Ovary (tissue), 7 donors: ENCODE measurements at regions not wholly inside any gene's neighbourhood (a gene's known extent, or its start where the extent isn't known, plus 50 kb on each side); places are given as distances from the start of the nearest gene placed in this dataset.

Source experiments
- DNase-seq, 5 donors: peaks; one replicate each; pipeline ENCODE4 v3.0.0-alpha.2; 2019 to 2020
- H3K27ac ChIP-seq, 2 donors: fragments of 200-600 bp; one replicate each; pipeline versions ENCODE4 v1.5.1 to v1.8.0; 2019 to 2022
- H3K27me3 ChIP-seq: fragments of 200-600 bp; one replicate; pipeline ENCODE4 v1.8.0; 2022
- H3K36me3 ChIP-seq: fragments of 200-600 bp; sonication (generic); one replicate; pipeline ENCODE4 v1.5.1; 2019
- H3K4me1 ChIP-seq: one replicate; pipeline ENCODE4 v1.8.1; 2013; ENCODE audit warnings: mild to moderate bottlenecking, moderate library complexity; ENCODE audit not compliant: insufficient read depth
- H3K4me3 ChIP-seq: fragments of 200-600 bp; sonication (generic); one replicate; pipeline ENCODE4 v1.5.1; 2017
- H3K9me3 ChIP-seq, 2 donors: fragments of 200-600 bp in 1 of 2; sonication (generic) in 1 of 2; one replicate each; pipeline versions ENCODE4 v1.5.1 to v1.8.1; 2013 to 2019; ENCODE audit warnings: mild to moderate bottlenecking in 1 of 2, moderate library complexity in 1 of 2
- EP300 ChIP-seq: sonication (generic); formaldehyde crosslinking; IDR thresholded peaks from one replicate; pipeline ENCODE4 v1.6.1; 2017; ENCODE audit warnings: antibody characterized with exemption
- POLR2A ChIP-seq: fragments of 450-650 bp; IDR thresholded peaks from one replicate; pipeline ENCODE4 v1.6.1; 2017; ENCODE audit warnings: antibody characterized with exemption, mild to moderate bottlenecking, moderate library complexity
- WGBS, 3 donors: extraction: QIAGEN DNeasy Blood & Tissue Kit in 1 of 3; methylation state at CpG; one replicate each; pipeline versions ENCODE4 v1.1.5 to v1.1.7; 2013 to 2017; 5-methylcytosine and 5-hydroxymethylcytosine counted together
- intact Hi-C, 4 donors: fragments of 100-400 bp; cut with DNase I; formaldehyde crosslinking; loops; one replicate each; pipeline versions ENCODE4 v1.11.0 to v1.15.1; 2022 to 2023
- TF ChIP-seq, protein P1 (sequence below), 3 donors: fragments of 450-650 bp in 2 of 3; fragments of 200-600 bp in 1 of 3; IDR thresholded peaks; one replicate each; pipeline versions ENCODE4 v1.5.1 to v1.8.0; 2016 to 2022; ENCODE audit warnings: antibody characterized with exemption in 3 of 3, mild to moderate bottlenecking in 1 of 3
- donor health status: DM: no; HTN: no; CAD: no; lungs with moderate emphysema.
- donor health status: DM: no; HTN: no; CAD: no.
- donor health status: Bipolar disorder and iron deficiency.
- donor health status: DM: no; HTN: no; CAD: no.
- donor health status: DM: yes; HTN: yes; CAD: no.

DNA sequence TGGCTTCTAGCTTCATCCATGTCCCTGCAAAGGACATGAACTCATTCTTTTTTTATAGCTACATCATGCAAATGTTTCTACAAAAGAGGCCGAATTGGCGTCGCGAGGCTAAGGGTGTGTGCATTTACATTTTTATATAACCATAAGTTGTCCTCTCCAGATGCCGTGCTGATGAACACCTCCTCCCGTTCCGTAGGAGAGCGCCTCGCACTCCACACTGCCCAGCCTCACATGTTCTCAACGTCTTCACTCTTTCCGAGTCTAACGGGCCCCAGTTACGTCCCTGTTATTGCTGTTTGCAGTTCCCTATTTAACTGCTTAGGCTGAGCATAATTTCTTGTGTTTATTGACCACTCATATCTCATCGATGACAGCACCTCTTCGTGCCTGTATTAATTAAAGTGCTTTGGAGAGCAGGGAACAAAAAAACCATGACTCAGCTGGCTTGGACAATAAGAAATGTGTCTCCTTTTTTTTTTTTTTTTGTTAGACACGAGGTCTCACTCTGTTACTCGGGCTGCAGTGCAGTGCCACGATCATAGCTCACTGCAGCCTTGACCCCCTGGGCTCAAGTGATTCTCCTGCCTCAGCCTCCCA lies 113.5 kb upstream of the SDK1 start:
- H3K36me3 ChIP-seq, result no peaks in the 10 kb centered on the region
- intact Hi-C loops, result no loop called here
- H3K27me3 ChIP-seq, result no peaks in the 10 kb centered on the region
- H3K9me3 ChIP-seq, result no peaks in the 10 kb centered on the region
- no peak overlapping the region for H3K27ac ChIP-seq
- DNase-seq, result no peak
- 84 to 86% (median 85%) methylated on average over 18 of the region's 18 CpGs for WGBS, 3 donors
- no peak for TF ChIP-seq POLR2A
- TF ChIP-seq, protein P1, sequence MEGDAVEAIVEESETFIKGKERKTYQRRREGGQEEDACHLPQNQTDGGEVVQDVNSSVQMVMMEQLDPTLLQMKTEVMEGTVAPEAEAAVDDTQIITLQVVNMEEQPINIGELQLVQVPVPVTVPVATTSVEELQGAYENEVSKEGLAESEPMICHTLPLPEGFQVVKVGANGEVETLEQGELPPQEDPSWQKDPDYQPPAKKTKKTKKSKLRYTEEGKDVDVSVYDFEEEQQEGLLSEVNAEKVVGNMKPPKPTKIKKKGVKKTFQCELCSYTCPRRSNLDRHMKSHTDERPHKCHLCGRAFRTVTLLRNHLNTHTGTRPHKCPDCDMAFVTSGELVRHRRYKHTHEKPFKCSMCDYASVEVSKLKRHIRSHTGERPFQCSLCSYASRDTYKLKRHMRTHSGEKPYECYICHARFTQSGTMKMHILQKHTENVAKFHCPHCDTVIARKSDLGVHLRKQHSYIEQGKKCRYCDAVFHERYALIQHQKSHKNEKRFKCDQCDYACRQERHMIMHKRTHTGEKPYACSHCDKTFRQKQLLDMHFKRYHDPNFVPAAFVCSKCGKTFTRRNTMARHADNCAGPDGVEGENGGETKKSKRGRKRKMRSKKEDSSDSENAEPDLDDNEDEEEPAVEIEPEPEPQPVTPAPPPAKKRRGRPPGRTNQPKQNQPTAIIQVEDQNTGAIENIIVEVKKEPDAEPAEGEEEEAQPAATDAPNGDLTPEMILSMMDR (IDR thresholded peaks at IDR 0.05), result no peak
- no peak for TF ChIP-seq EP300
- H3K4me1 ChIP-seq, result no peaks in the 10 kb centered on the region
- no peak overlapping the region for H3K4me3 ChIP-seq

DNA sequence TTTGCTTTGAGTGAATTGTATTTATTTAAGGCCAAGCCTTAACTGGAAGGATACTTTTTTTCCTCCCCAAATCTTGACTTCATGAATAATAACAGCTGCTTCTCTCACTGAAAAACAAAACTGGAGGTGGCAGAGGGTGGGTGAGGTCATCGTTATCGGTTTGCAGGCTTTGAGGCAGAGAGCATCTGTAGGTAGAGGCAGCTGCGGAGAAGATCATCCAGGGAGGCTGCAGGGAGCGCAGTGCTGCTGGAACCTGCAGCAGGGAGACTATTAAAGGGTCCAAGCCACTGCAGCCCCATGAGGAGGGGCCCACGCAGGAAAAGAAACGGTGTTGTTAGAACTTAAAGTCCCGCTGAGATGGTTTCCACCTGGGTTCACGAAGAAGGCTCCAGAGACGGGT lies 112.1 kb upstream of the SDK1 start:
- no peak overlapping the region for H3K4me3 ChIP-seq
- intact Hi-C loops, result no loop called here
- TF ChIP-seq POLR2A, result no peak
- no peak for TF ChIP-seq EP300
- TF ChIP-seq, protein P1 (IDR thresholded peaks at IDR 0.05), result no peak
- 11 to 26% (median 23%) methylated on average over 9 of the region's 9 CpGs for WGBS, 3 donors
- H3K27me3 ChIP-seq, result no peaks in the 10 kb centered on the region
- H3K36me3 ChIP-seq, result no peaks in the 10 kb centered on the region
- no peak for DNase-seq
- no peaks in the 10 kb centered on the region for H3K4me1 ChIP-seq
- H3K9me3 ChIP-seq, result no peaks in the 10 kb centered on the region
- H3K27ac ChIP-seq, result peak overlapping the region in 1 of 2 donors; percentile 58

DNA sequence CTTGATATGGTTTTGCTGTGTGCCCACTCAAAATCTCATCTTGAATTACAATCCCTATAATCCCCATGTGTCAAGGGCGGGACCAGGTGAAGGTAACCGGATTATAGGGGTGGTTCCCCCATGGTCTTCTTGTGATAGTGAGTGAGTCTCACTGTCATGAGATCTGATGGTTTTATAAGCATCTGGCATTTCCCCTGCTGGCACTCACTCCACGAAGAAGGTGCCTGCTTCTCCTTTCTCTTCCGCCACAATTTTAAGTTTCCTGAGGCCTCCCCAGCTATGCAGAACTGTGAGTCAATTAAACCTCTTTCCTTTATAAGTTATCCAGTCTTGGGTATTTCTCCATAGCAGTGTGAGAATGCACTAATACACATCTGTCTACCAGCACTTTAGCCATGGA lies 109.5 kb upstream of the SDK1 start:
- Histone ChIP-seq H3K36me3 (no peaks in the 10 kb centered on the region), H3K9me3 (no peaks in the 10 kb centered on the region), H3K27me3 (no peaks in the 10 kb centered on the region), H3K4me3 (no peak overlapping the region), H3K4me1 (no peaks in the 10 kb centered on the region), H3K27ac (peak overlapping the region in 1 of 2 donors; percentile 73)
- 88 to 91% (median 88%) methylated on average over 4 of the region's 4 CpGs for WGBS, 3 donors
- no peak for DNase-seq
- intact Hi-C loops, result no loop called here
- TF ChIP-seq, protein P1 (IDR thresholded peaks at IDR 0.05), result no peak
- no peak for TF ChIP-seq EP300
- no peak for TF ChIP-seq POLR2A

DNA sequence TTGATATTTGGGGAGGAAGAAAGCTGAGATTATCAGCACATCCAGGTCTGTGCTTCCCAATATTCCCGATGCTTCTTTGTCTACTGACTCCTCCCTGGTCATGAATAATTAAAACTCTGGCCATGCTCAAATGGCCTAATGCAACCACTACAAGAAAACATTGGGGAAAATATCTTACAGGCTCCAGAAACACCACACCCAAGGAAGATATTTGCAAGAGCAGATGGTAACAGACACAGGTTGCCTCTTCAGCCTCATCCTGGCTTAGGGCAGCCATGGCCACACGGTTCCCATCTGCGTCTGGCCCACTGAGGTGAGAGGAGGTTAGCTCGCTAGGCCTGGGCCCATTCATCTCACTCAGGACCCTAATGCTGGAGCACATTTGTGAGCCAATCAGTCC lies 108.4 kb upstream of the SDK1 start:
- 61 to 69% (median 64%) methylated on average over 4 of the region's 4 CpGs for WGBS, 3 donors
- H3K9me3 ChIP-seq, result no peaks in the 10 kb centered on the region
- intact Hi-C loops, result no loop called here

More for the DNA sequence above, 108.4 kb upstream of the SDK1 start:
- DNase-seq, result no peak
- Histone ChIP-seq H3K27ac (peak overlapping the region in 1 of 2 donors; percentile 73), H3K4me3 (no peak overlapping the region), H3K27me3 (no peaks in the 10 kb centered on the region), H3K36me3 (no peaks in the 10 kb centered on the region), H3K4me1 (no peaks in the 10 kb centered on the region)
- no peak for TF ChIP-seq POLR2A
- TF ChIP-seq EP300, result no peak
- TF ChIP-seq, protein P1 (IDR thresholded peaks at IDR 0.05), result no peak
